HL-60 (cell line): ENCODE measurements at regions not wholly inside any gene's neighbourhood (a gene's known extent, or its start where the extent isn't known, plus 50 kb on each side); places are given as distances from the start of the nearest gene placed in this dataset.

Experiments
- DNase-seq, 2 experiments: peaks; one replicate each; pipeline ENCODE4 v3.0.0-alpha.2; 2010 to 2020; ENCODE audit warnings: low read depth in 1 of 2, low spot score in 1 of 2
- H3K27ac ChIP-seq: fragments of 250-450 bp; sonication (Bioruptor Pico); replicated peaks from 2 replicates; pipeline ENCODE4 v1.5.1; 2020; ENCODE audit warnings: mild to moderate bottlenecking, moderate library complexity
- H3K27me3 ChIP-seq: fragments of 250-450 bp; sonication (Bioruptor Pico); 2 replicates; pipeline ENCODE4 v1.5.1; 2021; ENCODE audit warnings: mild to moderate bottlenecking, moderate library complexity; ENCODE audit not compliant: insufficient read depth, poor library complexity, severe bottlenecking
- H3K4me3 ChIP-seq: replicated peaks from 2 replicates; pipeline ENCODE4 v1.5.1; 2011; ENCODE audit warnings: mild to moderate bottlenecking, control low read depth, low read length; ENCODE audit not compliant: insufficient read depth
- GABPA ChIP-seq: IDR thresholded peaks from 2 replicates; pipeline ENCODE4 v1.6.1; 2012; ENCODE audit warnings: low read depth
- POLR2AphosphoS5 ChIP-seq: IDR thresholded peaks from 2 replicates; pipeline ENCODE4 v1.6.1; 2012; ENCODE audit warnings: low read depth
- SPI1 ChIP-seq: IDR thresholded peaks from 2 replicates; pipeline ENCODE4 v1.6.1; 2012; ENCODE audit warnings: low read depth, mild to moderate bottlenecking, borderline replicate concordance
- TF ChIP-seq, protein P1 (sequence below): IDR thresholded peaks from 2 replicates; pipeline ENCODE4 v1.6.1; 2012; ENCODE audit warnings: low read depth; ENCODE audit not compliant: insufficient replicate concordance
- TF ChIP-seq, protein P2 (sequence below): IDR thresholded peaks from one replicate; pipeline ENCODE4 v1.5.1; 2011; ENCODE audit warnings: low read length, control low read depth, inconsistent platforms; ENCODE audit not compliant: insufficient read depth

DNA sequence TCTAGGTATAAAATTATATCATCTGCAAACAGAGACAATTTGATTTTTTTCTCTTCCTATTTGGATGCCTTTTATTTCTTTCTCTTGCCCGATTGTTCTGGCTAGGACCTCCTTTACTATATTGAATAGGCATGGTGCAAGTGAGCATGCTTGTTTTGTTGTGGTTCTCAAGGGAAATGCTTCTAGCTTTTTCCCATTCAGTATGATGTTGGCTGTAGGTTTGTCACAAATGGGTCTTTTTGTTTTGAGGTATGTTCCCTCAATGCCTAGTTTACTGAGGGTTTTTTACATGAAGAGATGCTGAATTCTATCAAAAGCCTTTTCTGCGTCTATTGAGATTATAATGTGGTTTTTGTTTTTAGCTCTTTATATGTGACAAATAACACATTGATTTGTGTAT is 198.2 kb upstream of the GHR start:
- H3K4me3 ChIP-seq = no peak overlapping the region
- H3K27me3 ChIP-seq = no peaks in the 10 kb centered on the region
- H3K27ac ChIP-seq = no peak overlapping the region
- no peak for DNase-seq
- no peak for TF ChIP-seq GABPA
- TF ChIP-seq SPI1 = no peak
- TF ChIP-seq, protein P1, sequence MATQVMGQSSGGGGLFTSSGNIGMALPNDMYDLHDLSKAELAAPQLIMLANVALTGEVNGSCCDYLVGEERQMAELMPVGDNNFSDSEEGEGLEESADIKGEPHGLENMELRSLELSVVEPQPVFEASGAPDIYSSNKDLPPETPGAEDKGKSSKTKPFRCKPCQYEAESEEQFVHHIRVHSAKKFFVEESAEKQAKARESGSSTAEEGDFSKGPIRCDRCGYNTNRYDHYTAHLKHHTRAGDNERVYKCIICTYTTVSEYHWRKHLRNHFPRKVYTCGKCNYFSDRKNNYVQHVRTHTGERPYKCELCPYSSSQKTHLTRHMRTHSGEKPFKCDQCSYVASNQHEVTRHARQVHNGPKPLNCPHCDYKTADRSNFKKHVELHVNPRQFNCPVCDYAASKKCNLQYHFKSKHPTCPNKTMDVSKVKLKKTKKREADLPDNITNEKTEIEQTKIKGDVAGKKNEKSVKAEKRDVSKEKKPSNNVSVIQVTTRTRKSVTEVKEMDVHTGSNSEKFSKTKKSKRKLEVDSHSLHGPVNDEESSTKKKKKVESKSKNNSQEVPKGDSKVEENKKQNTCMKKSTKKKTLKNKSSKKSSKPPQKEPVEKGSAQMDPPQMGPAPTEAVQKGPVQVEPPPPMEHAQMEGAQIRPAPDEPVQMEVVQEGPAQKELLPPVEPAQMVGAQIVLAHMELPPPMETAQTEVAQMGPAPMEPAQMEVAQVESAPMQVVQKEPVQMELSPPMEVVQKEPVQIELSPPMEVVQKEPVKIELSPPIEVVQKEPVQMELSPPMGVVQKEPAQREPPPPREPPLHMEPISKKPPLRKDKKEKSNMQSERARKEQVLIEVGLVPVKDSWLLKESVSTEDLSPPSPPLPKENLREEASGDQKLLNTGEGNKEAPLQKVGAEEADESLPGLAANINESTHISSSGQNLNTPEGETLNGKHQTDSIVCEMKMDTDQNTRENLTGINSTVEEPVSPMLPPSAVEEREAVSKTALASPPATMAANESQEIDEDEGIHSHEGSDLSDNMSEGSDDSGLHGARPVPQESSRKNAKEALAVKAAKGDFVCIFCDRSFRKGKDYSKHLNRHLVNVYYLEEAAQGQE = no peak
- TF ChIP-seq POLR2AphosphoS5 = no peak
- TF ChIP-seq, protein P2, sequence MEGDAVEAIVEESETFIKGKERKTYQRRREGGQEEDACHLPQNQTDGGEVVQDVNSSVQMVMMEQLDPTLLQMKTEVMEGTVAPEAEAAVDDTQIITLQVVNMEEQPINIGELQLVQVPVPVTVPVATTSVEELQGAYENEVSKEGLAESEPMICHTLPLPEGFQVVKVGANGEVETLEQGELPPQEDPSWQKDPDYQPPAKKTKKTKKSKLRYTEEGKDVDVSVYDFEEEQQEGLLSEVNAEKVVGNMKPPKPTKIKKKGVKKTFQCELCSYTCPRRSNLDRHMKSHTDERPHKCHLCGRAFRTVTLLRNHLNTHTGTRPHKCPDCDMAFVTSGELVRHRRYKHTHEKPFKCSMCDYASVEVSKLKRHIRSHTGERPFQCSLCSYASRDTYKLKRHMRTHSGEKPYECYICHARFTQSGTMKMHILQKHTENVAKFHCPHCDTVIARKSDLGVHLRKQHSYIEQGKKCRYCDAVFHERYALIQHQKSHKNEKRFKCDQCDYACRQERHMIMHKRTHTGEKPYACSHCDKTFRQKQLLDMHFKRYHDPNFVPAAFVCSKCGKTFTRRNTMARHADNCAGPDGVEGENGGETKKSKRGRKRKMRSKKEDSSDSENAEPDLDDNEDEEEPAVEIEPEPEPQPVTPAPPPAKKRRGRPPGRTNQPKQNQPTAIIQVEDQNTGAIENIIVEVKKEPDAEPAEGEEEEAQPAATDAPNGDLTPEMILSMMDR = no peak

DNA sequence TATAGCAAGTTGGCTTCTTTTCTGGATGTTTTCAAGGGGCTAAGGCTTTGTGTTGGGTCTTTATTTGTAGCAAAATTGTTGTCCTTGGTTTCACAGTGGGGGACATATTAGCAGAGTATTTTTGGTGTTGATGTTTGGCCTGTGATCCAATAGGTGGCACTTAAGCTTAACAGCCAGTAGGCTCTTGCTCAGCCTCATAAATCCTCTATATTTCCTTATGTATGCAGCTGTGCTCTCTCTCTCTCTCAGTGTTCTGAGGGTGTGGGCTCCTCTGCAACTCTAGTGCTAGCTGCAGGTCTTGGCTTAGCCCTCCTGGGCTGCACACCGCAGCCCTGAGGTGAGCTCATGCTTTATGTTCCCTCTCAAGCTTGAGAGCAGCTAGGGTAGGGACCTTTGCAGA is 195.0 kb upstream of the GHR start:
- no peaks in the 10 kb centered on the region for H3K27me3 ChIP-seq
- no peak overlapping the region for H3K4me3 ChIP-seq
- DNase-seq = no peak
- TF ChIP-seq SPI1 = no peak
- no peak for TF ChIP-seq POLR2AphosphoS5
- no peak for TF ChIP-seq GABPA
- TF ChIP-seq, protein P2 = no peak
- TF ChIP-seq, protein P1 = no peak
- no peak overlapping the region for H3K27ac ChIP-seq

DNA sequence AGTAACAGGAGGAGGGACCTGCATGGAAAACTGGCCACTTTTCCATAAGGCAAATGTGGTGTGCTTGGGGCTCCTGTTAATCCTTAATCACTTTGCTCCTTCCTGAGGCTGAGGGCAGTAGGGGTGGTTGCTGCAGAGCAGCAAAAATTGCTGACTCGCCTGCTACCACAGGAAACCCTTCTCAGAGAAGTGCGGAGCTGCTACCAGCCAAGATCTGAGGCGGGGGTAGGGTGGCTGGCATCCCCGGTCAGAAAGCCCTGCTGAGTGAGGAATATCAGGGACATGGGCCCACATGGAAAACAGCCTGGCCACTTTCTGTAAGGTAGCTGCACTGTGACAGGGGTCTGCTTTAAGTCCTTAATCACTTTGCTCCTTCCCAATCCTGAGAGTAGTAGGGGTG is 192.4 kb upstream of the GHR start:
- Histone ChIP-seq H3K27ac (no peak overlapping the region), H3K4me3 (no peak overlapping the region), H3K27me3 (peaks cover 3% of the 10 kb centered on the region)
- no peak for TF ChIP-seq SPI1
- no peak for TF ChIP-seq GABPA
- TF ChIP-seq, protein P2 = no peak
- TF ChIP-seq, protein P1 = no peak
- TF ChIP-seq POLR2AphosphoS5 = no peak
- no peak for DNase-seq
